NT2/D1 (cell line): ENCODE measurements at regions not wholly inside any gene's neighbourhood (a gene's known extent, or its start where the extent isn't known, plus 50 kb on each side); places are given as distances from the start of the nearest gene placed in this dataset.

Experiments
- DNase-seq: peaks from one replicate; pipeline ENCODE4 v3.0.0-alpha.2; 2011; ENCODE audit warnings: low read depth, low spot score
- H3K27me3 ChIP-seq: 2 replicates; pipeline ENCODE4 v1.6.0; 2011; ENCODE audit warnings: mild to moderate bottlenecking; ENCODE audit not compliant: insufficient read length, insufficient read depth
- H3K36me3 ChIP-seq: 2 replicates; pipeline ENCODE4 v1.6.1; 2011; ENCODE audit warnings: mild to moderate bottlenecking, low read length, mixed read lengths; ENCODE audit not compliant: insufficient read depth, insufficient read length
- H3K4me1 ChIP-seq: 2 replicates; pipeline ENCODE4 v1.5.1; 2011; ENCODE audit not compliant: insufficient read depth, insufficient read length
- H3K4me3 ChIP-seq: 2 replicates; pipeline ENCODE4 v1.5.1; 2011; ENCODE audit warnings: low read depth; ENCODE audit not compliant: insufficient read length
- H3K9ac ChIP-seq: 2 replicates; pipeline ENCODE4 v1.6.0; 2011; ENCODE audit warnings: low read depth; ENCODE audit not compliant: insufficient read length
- H3K9me3 ChIP-seq: 2 replicates; pipeline ENCODE4 v1.5.1; 2011; ENCODE audit warnings: mild to moderate bottlenecking, low read length; ENCODE audit not compliant: insufficient read depth
- SUZ12 ChIP-seq: IDR thresholded peaks from 2 replicates; pipeline ENCODE4 v1.6.1; 2011; ENCODE audit not compliant: insufficient read length, insufficient read depth; ENCODE audit errors: extremely low read depth
- YY1 ChIP-seq: IDR thresholded peaks from 2 replicates; pipeline ENCODE4 v1.6.1; 2011; ENCODE audit not compliant: insufficient read length, insufficient read depth
- ZNF274 ChIP-seq: IDR thresholded peaks from 2 replicates; pipeline ENCODE4 v1.6.1; 2011; ENCODE audit warnings: mild to moderate bottlenecking, low read depth, low read length

DNA sequence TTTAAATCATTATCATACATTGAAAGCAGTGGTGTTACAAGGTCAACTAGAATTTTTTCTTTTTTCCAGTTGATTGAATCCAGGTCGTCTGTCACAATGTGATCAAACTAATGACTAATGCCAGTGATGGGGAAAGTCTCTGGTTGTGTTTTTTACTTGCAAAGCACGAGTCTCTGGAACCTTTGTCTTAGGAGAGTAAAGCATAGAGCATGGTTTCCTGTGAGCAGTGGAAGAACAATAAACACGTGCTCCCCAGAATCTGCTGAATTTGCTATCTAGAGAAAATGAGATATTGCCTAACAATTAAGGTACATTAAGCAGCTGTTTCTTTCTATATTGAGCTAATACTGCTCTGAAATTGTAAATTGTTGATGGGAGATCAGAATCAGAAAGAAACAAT lies 1332.4 kb upstream of the TMEFF2 start:
- no peak overlapping the region for H3K4me3 ChIP-seq
- H3K4me1 ChIP-seq = no peaks in the 10 kb centered on the region
- no peak for TF ChIP-seq ZNF274
- TF ChIP-seq YY1 = no peak
- TF ChIP-seq SUZ12 = no peak
- no peaks in the 10 kb centered on the region for H3K9me3 ChIP-seq
- no peak overlapping the region for H3K9ac ChIP-seq
- no peaks in the 10 kb centered on the region for H3K36me3 ChIP-seq
- DNase-seq = no peak
- H3K27me3 ChIP-seq = no peaks in the 10 kb centered on the region

DNA sequence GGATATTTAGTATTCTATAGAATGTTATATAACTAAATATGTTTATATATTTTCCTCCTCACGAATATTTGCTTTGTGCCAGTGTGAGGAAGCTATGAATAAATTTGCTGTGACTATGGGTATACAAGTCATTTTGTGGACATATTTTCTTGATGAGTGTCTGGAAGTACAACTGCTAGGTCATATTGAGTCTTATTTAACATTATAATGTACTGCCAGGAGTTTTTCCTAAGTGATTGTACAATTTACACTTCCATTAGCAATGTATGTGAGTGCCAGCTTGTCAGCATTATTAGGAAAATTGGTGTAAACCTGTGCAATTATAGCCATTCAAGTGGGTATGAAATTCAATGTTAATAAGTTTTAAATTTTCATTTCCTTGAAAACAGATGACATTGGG lies 1328.9 kb upstream of the TMEFF2 start:
- Histone ChIP-seq H3K36me3 (no peaks in the 10 kb centered on the region), H3K9me3 (no peaks in the 10 kb centered on the region), H3K4me3 (no peak overlapping the region), H3K4me1 (no peaks in the 10 kb centered on the region), H3K9ac (no peak overlapping the region), H3K27me3 (no peaks in the 10 kb centered on the region)
- TF ChIP-seq SUZ12 = no peak
- TF ChIP-seq ZNF274 = no peak
- TF ChIP-seq YY1 = no peak
- no peak for DNase-seq

DNA sequence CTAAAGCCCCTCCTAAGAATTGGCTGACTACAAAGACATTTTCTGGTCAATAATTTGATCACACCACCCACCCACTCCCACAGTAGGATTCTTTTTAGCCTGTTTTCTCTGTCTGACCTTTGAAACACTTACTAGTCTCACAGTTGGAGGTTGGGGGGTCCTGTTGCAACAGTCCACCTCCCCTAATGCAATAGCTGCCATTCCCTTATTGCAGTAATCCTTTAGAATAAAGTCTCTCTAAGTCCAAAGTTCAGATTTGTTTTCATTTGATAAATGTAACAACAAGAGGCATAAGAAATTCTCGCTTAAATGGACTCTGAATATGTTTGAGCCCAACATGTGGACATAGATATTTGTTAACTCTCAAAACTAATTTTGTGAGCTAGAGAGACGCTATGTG lies 1326.8 kb upstream of the TMEFF2 start:
- Histone ChIP-seq H3K9ac (no peak overlapping the region), H3K9me3 (peaks cover 10% of the 10 kb centered on the region; the same call in 1 of the 2 replicates), H3K27me3 (no peaks in the 10 kb centered on the region), H3K36me3 (no peaks in the 10 kb centered on the region), H3K4me1 (no peaks in the 10 kb centered on the region), H3K4me3 (no peak overlapping the region)
- no peak for TF ChIP-seq SUZ12
- no peak for TF ChIP-seq ZNF274
- no peak for TF ChIP-seq YY1
- DNase-seq = no peak

DNA sequence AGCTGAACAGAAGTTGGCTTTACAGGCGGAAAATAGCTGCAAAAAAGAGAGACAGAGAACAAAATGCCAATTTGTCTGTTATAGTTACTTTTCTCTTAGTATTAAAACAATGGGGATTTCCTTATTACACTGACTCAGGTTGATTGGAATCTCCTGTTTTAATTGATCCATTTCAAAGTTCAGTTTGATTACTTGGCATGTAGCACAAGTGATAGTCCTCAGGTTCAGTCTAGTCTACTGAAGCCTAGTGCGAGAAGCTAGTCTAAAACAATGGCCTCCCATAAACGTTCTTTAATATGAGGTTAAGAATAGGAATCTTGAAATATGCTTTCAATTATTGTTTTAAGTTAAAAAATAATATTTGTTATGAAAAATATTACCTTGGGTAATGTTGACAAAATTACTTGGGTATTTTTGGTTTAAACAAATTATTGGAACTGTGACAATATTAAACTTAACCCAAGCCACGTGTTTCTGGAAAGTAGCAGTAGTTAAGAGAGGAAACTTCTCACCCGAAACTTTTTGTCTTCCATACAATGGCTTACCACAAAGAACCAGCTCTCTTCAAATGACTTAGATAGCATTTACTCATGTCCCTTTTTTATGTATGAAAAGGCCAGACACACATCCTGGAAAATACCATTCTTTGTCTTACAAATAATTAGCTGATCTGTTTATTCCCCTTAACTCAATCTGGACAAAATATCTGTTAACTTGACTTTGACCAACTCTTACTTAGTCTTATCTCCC lies 1326.2 kb upstream of the TMEFF2 start:
- no peak overlapping the region for H3K9ac ChIP-seq
- no peak for TF ChIP-seq ZNF274
- no peak for TF ChIP-seq YY1
- no peak for TF ChIP-seq SUZ12
- H3K36me3 ChIP-seq = no peaks in the 10 kb centered on the region
- no peak overlapping the region for H3K4me3 ChIP-seq
- H3K4me1 ChIP-seq = no peaks in the 10 kb centered on the region
- no peaks in the 10 kb centered on the region for H3K27me3 ChIP-seq
- H3K9me3 ChIP-seq = peaks cover 10% of the 10 kb centered on the region; the same call in 1 of the 2 replicates
- DNase-seq = no peak

DNA sequence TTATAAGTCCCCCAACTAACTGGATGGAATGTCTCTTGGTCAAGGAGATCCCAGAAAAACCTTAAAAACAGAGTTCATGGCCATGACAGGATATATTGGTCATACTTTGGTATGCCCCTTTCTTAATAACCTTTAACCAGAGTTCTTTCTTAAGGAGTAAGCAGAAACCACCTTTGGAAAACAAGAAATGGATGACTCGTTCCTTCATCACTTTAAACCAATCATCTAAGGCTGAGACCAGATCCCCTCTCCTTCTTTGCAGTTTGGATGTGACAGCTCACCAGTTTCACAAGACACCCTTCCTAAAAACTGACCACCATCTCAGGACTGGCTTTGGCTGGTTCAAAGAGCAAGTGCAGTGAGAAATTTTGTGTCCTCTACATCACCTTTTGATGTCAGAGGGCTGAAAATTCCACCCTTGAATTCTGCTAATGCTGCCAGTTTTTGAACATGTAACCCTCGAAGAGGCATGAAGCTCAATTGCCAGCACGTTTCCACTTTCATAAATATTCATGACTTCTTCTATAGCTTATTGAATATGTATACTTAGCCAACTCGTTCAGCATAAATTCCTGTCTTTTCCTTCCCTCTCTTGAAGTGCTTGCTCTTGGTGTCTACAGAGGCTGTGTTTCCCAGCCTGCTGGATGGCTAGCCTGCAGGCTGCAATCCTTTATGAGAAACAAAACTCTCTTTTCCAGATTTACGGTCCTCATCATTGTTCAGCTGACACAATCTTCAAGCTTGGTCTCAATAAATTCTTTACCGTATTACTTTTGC lies 1323.5 kb upstream of the TMEFF2 start:
- no peaks in the 10 kb centered on the region for H3K4me1 ChIP-seq
- H3K9ac ChIP-seq = no peak overlapping the region
- H3K36me3 ChIP-seq = no peaks in the 10 kb centered on the region
- no peak overlapping the region for H3K4me3 ChIP-seq
- peaks cover 10% of the 10 kb centered on the region; the same call in 1 of the 2 replicates for H3K9me3 ChIP-seq
- TF ChIP-seq ZNF274 = no peak
- H3K27me3 ChIP-seq = no peaks in the 10 kb centered on the region
- DNase-seq = no peak

DNA sequence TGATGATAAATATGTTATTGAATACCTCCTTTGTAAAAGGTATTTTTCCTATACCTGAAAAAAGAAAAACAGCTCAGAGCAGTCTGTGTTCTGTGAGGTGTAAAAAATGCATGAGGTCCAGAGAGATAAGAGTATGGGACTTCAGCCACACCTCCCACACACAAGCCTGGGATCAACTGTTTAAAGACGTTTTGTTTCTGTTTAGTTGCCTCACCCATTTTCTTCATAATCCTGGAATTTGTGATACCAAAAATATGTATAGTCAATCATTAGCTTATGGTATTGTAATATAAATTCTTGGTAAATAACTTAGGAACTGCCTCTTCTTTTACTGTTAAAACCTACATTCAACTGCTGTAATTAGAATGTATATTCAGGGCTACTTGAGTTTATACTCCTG lies 1322.9 kb upstream of the TMEFF2 start:
- Histone ChIP-seq H3K36me3 (no peaks in the 10 kb centered on the region), H3K27me3 (no peaks in the 10 kb centered on the region), H3K9me3 (peaks cover 10% of the 10 kb centered on the region; the same call in 1 of the 2 replicates), H3K9ac (no peak overlapping the region), H3K4me1 (no peaks in the 10 kb centered on the region), H3K4me3 (no peak overlapping the region)
- TF ChIP-seq YY1 (no peak), ZNF274 (no peak), SUZ12 (no peak)
- no peak for DNase-seq

DNA sequence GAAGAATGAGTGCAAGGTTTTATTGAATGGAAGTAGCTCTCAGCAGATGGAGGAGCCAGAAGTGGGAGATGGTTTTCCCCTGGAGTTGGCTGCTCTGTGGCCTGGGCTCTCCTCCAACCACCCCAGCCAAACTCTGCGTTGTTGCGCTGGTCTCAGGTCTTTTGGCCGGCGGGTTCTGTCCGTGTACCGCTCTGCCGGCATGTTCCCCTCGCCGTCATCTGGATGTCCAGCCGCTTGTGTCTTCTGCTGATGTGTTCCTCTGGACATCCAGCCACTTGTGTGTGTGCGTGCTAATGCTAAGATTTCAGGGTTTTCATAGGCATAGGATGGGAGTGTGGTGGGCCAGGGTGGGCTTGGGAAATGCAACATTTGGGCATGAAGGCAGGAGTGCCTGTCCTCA lies 1311.3 kb upstream of the TMEFF2 start:
- H3K4me3 ChIP-seq = no peak overlapping the region
- no peaks in the 10 kb centered on the region for H3K27me3 ChIP-seq
- H3K9ac ChIP-seq = no peak overlapping the region
- TF ChIP-seq SUZ12 (no peak), ZNF274 (no peak), YY1 (no peak)
- no peaks in the 10 kb centered on the region for H3K4me1 ChIP-seq
- DNase-seq = no peak
- H3K9me3 ChIP-seq = no peaks in the 10 kb centered on the region
- H3K36me3 ChIP-seq = no peaks in the 10 kb centered on the region
